HepG2 (cell line): ENCODE measurements at regions not wholly inside any gene's neighbourhood (a gene's known extent, or its start where the extent isn't known, plus 50 kb on each side); places are given as distances from the start of the nearest gene placed in this dataset.

Source experiments
- ATAC-seq: fragments of 200-7000 bp; cut with Tn5 transposase; 3 replicates; pipeline ENCODE4 v1.9.1; 2020; ENCODE audit warnings: mild to moderate bottlenecking, moderate library complexity
- BruUV-seq: library from RNA; stranded (reverse); fragments of 400-500 nt; replicated peaks from 2 replicates; lab custom pipeline; 2021; lab: Mats Ljungman, UMichigan
- CTCF ChIA-PET: fragments of 300-600 bp; formaldehyde crosslinking; extraction: SDS; loops from one replicate; lab custom pipeline; 2021; ENCODE audit warnings: low total read pairs, inconsistent platforms, low intra/inter-chr PET ratio; lab: Yijun Ruan, JAX
- POLR2A ChIA-PET: fragments of 350-600 bp; sonication (Branson Sonifier 250); formaldehyde crosslinking; loops from one replicate; lab custom pipeline; 2020; ENCODE audit warnings: antibody characterized with exemption, inconsistent platforms; lab: Yijun Ruan, JAX
- DNase-seq: peaks from one replicate; pipeline ENCODE4 v3.0.0-alpha.2; 2015; ENCODE audit warnings: low spot score
- FAIRE-seq: peaks from 3 replicates; lab custom pipeline; 2011; peaks lifted over from hg19 to GRCh38; lab: Jason Lieb, UNC
- H2AFZ ChIP-seq: one replicate; pipeline ENCODE4 v1.6.1; 2011; ENCODE audit warnings: low read length, inconsistent platforms
- H3K27ac ChIP-seq: fragments of 300-600 bp; 3 replicates; pipeline ENCODE4 v1.8.0; 2011; ENCODE audit warnings: mixed run types, mild to moderate bottlenecking, mixed read lengths, low read length, inconsistent platforms; ENCODE audit not compliant: insufficient read depth; ENCODE audit errors: extremely low read length
- H3K27me3 ChIP-seq, 2 experiments: fragments of 200-600 bp in 1 of 2; 2 replicates in 1 of 2; 3 replicates in 1 of 2; pipeline versions ENCODE4 v1.6.0 to v1.8.0; 2011; ENCODE audit warnings: low read length in 2 of 2, mild to moderate bottlenecking in 2 of 2, moderate library complexity in 2 of 2, inconsistent platforms in 1 of 2; ENCODE audit not compliant: insufficient read depth in 2 of 2, control insufficient read depth in 1 of 2
- H3K36me3 ChIP-seq, 2 experiments: fragments of 200-600 bp in 1 of 2; replicated peaks in 1 of 2; 2 replicates in 1 of 2; 3 replicates in 1 of 2; pipeline versions ENCODE4 v1.5.1 to v1.8.0; 2011; ENCODE audit warnings: low read length in 2 of 2, inconsistent platforms in 1 of 2; ENCODE audit not compliant: insufficient read depth in 2 of 2, control insufficient read depth in 1 of 2
- H3K4me1 ChIP-seq: 2 replicates; pipeline ENCODE4 v1.5.1; 2012; ENCODE audit warnings: low read length, inconsistent platforms; ENCODE audit not compliant: insufficient read depth
- H3K4me2 ChIP-seq: 2 replicates; pipeline ENCODE4 v1.6.0; 2011; ENCODE audit warnings: low read depth, low read length, inconsistent platforms
- H3K4me3 ChIP-seq, 3 experiments: fragments of 200-600 bp in 1 of 3; sonication (generic), shearing (Covaris generic) in 1 of 3; replicated peaks in 1 of 3; 2 replicates each; pipeline ENCODE4 v1.5.1; 2011 to 2016; ENCODE audit warnings: low read length in 3 of 3, inconsistent platforms in 2 of 3, low read depth in 2 of 3, mild to moderate bottlenecking in 2 of 3, control low read depth in 1 of 3, mixed read lengths in 1 of 3; ENCODE audit not compliant: insufficient read depth in 1 of 3
- H3K79me2 ChIP-seq: one replicate; pipeline ENCODE4 v1.6.1; 2011; ENCODE audit warnings: low read length, inconsistent platforms; ENCODE audit not compliant: insufficient read depth
- H3K9ac ChIP-seq: 2 replicates; pipeline ENCODE4 v1.6.0; 2011; ENCODE audit warnings: mild to moderate bottlenecking, low read depth, low read length, inconsistent platforms; ENCODE audit not compliant: insufficient read depth
- H3K9me3 ChIP-seq: 2 replicates; pipeline ENCODE4 v1.5.1; 2012; ENCODE audit warnings: mild to moderate bottlenecking, low read length
- H4K20me1 ChIP-seq: 2 replicates; pipeline ENCODE4 v1.6.0; 2011; ENCODE audit warnings: inconsistent platforms, mild to moderate bottlenecking, low read length, moderate library complexity; ENCODE audit not compliant: insufficient read depth
- DR1 ChIP-seq: sonication (generic); formaldehyde crosslinking; IDR thresholded peaks from 2 replicates; pipeline ENCODE4 v1.8.0; 2021; ENCODE audit warnings: mild to moderate bottlenecking, missing genetic modification reagents, inconsistent platforms
- GATAD1 ChIP-seq: IDR thresholded peaks from 2 replicates; pipeline ENCODE4 v1.6.1; 2016; ENCODE audit warnings: missing genetic modification reagents, missing compliant biosample characterization
- RXRA ChIP-seq: sonication (generic); formaldehyde crosslinking; IDR thresholded peaks from 2 replicates; pipeline ENCODE4 v1.5.1; 2020; ENCODE audit warnings: missing genetic modification reagents
- SOX13 ChIP-seq, 3 experiments: fragments of 450-650 bp in 1 of 3; sonication (generic) in 1 of 3; formaldehyde crosslinking in 1 of 3; IDR thresholded peaks in 2 of 3; conservative IDR thresholded peaks in 1 of 3; 2 replicates each; pipeline versions ENCODE4 v1.5.0 to v1.6.1; 2016 to 2020; ENCODE audit warnings: antibody characterized with exemption in 1 of 3, mild to moderate bottlenecking in 1 of 3, missing compliant biosample characterization in 1 of 3, missing genetic modification reagents in 1 of 3, moderate library complexity in 1 of 3
- ZNF430 ChIP-seq: sonication (generic); formaldehyde crosslinking; IDR thresholded peaks from 2 replicates; pipeline ENCODE4 v1.9.0; 2021; ENCODE audit warnings: mild to moderate bottlenecking, missing genetic modification reagents
- in situ Hi-C: cut with HindIII; loops from 2 replicates; pipeline ENCODE4 v1.10.0; 2017; ENCODE audit warnings: low pct_unique_long_range_greater_than_20kb; ENCODE audit not compliant: extremely low pct_ligation_motif_present
- intact Hi-C: fragments of 100-400 bp; cut with micrococcal nuclease; formaldehyde crosslinking; loops from one replicate; pipeline ENCODE4 v1.10.0; 2022; ENCODE audit not compliant: unreplicated experiment
- TF ChIP-seq, protein P1 (sequence below): sonication (generic); formaldehyde crosslinking; IDR thresholded peaks from 2 replicates; pipeline ENCODE4 v1.4.0; 2020; ENCODE audit warnings: missing genetic modification reagents
- TF ChIP-seq, protein P2 (sequence below): sonication (generic); formaldehyde crosslinking; IDR thresholded peaks from 2 replicates; pipeline ENCODE4 v1.4.0; 2020; ENCODE audit warnings: missing genetic modification reagents, borderline replicate concordance

DNA sequence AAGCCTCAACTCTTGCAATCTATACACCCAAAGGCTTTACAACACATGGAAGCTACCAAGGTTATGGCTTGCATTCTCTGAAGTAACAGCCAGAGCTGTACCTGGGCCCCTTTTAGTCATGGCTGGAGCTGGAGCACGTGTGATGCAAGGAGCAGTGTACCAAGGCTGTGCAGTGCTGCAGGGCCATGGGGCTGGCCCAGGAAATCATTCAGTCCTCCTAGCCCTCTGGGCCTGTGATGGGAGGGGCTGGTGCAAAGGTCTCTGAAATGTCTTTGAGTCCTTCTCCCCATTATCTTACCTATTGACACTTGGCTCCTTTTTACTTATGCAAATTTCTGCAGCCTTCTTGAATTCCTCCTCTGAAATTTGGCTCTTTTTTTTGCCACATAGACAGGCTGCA lies 500.1 kb upstream of the FAM47C start (continued):
- TF ChIP-seq, protein P1, sequence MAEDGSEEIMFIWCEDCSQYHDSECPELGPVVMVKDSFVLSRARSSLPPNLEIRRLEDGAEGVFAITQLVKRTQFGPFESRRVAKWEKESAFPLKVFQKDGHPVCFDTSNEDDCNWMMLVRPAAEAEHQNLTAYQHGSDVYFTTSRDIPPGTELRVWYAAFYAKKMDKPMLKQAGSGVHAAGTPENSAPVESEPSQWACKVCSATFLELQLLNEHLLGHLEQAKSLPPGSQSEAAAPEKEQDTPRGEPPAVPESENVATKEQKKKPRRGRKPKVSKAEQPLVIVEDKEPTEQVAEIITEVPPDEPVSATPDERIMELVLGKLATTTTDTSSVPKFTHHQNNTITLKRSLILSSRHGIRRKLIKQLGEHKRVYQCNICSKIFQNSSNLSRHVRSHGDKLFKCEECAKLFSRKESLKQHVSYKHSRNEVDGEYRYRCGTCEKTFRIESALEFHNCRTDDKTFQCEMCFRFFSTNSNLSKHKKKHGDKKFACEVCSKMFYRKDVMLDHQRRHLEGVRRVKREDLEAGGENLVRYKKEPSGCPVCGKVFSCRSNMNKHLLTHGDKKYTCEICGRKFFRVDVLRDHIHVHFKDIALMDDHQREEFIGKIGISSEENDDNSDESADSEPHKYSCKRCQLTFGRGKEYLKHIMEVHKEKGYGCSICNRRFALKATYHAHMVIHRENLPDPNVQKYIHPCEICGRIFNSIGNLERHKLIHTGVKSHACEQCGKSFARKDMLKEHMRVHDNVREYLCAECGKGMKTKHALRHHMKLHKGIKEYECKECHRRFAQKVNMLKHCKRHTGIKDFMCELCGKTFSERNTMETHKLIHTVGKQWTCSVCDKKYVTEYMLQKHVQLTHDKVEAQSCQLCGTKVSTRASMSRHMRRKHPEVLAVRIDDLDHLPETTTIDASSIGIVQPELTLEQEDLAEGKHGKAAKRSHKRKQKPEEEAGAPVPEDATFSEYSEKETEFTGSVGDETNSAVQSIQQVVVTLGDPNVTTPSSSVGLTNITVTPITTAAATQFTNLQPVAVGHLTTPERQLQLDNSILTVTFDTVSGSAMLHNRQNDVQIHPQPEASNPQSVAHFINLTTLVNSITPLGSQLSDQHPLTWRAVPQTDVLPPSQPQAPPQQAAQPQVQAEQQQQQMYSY (CRISPR knock-in tag) = no peak
- no peak for TF ChIP-seq GATAD1 (CRISPR knock-in tag)
- TF ChIP-seq SOX13 (IDR thresholded peaks at IDR 0.05) = no peak
- TF ChIP-seq SOX13 (CRISPR knock-in tag; conservative IDR thresholded peaks at IDR 0.05 in 1 of 2, IDR thresholded peaks at IDR 0.05 in 1 of 2) = no peak
- TF ChIP-seq DR1 (CRISPR knock-in tag) = no peak

DNA sequence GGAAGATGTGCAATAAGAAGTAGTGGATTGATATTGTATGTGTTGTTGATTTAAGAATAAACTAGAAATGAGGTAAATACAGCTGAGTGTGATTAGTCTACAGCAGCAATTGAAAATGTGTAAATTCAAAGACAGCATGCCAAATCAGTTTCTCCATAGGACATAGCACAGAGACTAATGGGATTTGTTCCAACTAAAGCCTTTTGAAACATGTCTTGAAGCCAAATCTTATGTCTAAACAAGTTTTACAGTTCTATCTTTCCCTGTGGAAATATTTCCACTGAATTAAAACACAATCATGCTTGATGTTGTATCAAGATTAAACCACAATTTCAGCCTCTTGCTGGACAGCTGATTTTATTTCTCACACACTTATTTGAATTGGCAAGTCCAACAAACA lies 497.4 kb upstream of the FAM47C start:
- Histone ChIP-seq H2AFZ (no peak overlapping the region), H3K36me3 (no peaks in the 10 kb centered on the region), H3K4me2 (no peak overlapping the region), H3K27me3 (no peaks in the 10 kb centered on the region), H3K9ac (no peak overlapping the region), H3K4me3 (no peak overlapping the region), H4K20me1 (no peaks in the 10 kb centered on the region), H3K4me1 (no peaks in the 10 kb centered on the region), H3K79me2 (no peaks in the 10 kb centered on the region), H3K9me3 (peaks cover 38% of the 10 kb centered on the region), H3K27ac (no peak overlapping the region)
- DNase-seq (no peak), ATAC-seq (no peak), FAIRE-seq (no peak)
- BruUV-seq = no TSS peak
- in situ Hi-C loops (no loop called here), intact Hi-C loops (no loop called here)
- ChIA-PET CTCF (no interaction called here), POLR2A (no interaction called here)
- TF ChIP-seq ZNF430 = no peak
- TF ChIP-seq RXRA (CRISPR knock-in tag) = no peak
- TF ChIP-seq, protein P2, sequence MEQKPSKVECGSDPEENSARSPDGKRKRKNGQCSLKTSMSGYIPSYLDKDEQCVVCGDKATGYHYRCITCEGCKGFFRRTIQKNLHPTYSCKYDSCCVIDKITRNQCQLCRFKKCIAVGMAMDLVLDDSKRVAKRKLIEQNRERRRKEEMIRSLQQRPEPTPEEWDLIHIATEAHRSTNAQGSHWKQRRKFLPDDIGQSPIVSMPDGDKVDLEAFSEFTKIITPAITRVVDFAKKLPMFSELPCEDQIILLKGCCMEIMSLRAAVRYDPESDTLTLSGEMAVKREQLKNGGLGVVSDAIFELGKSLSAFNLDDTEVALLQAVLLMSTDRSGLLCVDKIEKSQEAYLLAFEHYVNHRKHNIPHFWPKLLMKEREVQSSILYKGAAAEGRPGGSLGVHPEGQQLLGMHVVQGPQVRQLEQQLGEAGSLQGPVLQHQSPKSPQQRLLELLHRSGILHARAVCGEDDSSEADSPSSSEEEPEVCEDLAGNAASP (CRISPR knock-in tag) = no peak
- TF ChIP-seq, all 625 proteins: peak for 0
